ENCODE measurements at regions not wholly inside any gene's neighbourhood (a gene's known extent, or its start where the extent isn't known, plus 50 kb on each side); places are given as distances from the start of the nearest gene placed in this dataset.

DNA sequence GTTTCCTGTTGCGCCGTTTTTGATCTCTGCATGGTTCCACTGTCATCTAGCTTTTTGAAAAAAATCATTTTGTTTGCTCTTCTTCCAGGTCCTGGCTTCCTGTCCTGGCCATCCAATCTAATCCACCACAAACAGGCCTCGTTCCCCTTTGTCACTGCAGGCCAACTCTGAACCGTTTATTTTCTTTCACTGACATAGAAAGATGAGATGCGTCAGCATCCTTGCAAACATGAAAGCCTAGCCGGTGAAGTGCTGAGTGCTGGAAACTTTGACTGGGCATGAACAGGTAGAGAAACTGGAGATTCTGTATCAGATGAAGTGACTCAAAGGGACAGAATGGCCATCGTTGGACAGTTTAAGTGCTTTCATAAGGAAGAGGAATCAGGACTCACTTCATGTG is 1247.8 kb downstream of the TYW1 start:
- no peak for TF ChIP-seq CTCF (IDR thresholded peaks at IDR 0.05; ENCODE audit: low read depth, low read length)
- H3K4me3 ChIP-seq (ENCODE audit: low read depth, low read length): no peak overlapping the region

DNA sequence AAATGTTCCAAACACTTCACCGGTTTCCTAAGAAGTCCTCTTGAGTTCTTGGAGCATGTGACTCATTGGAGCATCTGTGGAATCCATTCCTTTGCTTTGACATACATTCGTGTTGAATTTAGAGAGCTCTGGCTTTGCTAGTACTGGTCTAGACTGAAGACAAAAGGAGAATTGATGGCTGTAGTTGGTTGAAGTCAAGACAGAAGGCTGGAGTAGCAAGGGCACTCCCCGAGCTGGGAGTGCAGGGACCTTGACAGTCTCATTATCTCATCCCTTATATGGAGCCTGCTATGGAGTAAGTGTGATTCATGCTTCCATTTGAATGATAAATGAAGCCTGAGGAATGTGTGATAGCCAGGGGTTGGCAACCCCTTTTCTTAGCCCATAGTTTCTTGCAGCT is 1249.1 kb downstream of the TYW1 start:
- no peak overlapping the region for H3K4me3 ChIP-seq (ENCODE audit: low read depth, low read length)
- TF ChIP-seq CTCF (IDR thresholded peaks at IDR 0.05; ENCODE audit: low read depth, low read length): no peak

DNA sequence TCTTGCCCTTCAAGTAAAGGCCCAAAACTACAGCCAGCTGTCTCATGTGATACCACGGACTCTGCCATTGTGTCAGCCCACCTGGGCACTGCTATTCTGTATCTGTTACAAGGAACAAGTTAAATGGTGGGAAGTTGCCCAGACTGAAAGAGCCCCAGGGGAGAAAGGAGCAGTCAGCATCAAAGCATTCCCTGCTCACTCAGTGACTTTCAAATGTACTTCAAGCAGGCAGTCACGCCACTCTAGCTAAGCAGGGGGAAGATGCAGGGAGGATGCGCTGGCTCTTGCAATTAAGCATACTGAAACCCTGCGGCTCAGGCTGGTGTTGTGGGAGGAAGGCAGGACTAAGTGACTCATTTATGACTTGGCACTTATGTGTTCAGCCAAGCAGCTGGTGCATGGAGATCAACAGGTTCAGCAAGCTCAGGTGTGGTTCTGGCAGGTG is 1249.6 kb downstream of the TYW1 start:
- no peak for TF ChIP-seq CTCF (IDR thresholded peaks at IDR 0.05; ENCODE audit: low read depth, low read length)
- H3K4me3 ChIP-seq (ENCODE audit: low read depth, low read length): no peak overlapping the region

DNA sequence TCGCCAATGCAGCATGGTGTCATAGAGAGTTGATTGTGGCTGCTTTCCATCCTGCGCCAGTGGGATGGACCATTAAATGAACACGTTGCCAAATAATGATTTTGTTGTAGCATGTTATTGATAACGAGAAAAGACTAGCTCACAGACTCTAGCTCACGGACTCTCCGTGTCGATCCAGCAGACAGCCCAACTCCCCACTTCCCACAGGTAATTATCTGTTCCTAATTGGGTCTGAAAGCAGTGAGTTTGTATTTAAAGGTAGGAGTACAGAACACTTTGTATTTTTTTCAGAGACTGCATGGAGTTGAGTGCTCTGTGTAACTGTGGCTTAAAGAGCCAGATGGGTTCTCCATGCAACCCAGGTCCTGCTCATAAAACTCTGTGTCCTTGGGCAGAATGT is 1250.5 kb downstream of the TYW1 start:
- H3K4me3 ChIP-seq (ENCODE audit: low read depth, low read length): no peak overlapping the region
- TF ChIP-seq CTCF (IDR thresholded peaks at IDR 0.05; ENCODE audit: low read depth, low read length): no peak

DNA sequence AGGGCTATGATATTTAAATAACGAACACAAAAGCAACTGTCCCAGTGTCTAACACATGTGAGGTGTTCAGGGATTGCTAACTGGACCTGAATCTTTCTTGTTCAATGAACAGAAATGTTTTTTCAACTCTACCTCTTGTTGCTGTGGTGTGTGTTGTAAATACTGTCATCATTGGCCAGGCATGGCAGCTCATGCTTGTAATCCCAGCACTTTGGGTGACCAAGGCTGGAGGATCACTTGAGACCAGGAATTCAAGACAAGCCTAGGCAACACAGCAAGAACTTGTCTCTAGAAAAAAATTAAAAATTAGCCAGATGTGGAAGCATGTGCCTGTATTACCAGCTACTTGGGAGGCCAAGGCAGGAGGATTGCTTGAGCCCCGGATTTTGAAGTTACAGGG is 1250.9 kb downstream of the TYW1 start:
- no peak overlapping the region for H3K4me3 ChIP-seq (ENCODE audit: low read depth, low read length)
- TF ChIP-seq CTCF (IDR thresholded peaks at IDR 0.05; ENCODE audit: low read depth, low read length): no peak

DNA sequence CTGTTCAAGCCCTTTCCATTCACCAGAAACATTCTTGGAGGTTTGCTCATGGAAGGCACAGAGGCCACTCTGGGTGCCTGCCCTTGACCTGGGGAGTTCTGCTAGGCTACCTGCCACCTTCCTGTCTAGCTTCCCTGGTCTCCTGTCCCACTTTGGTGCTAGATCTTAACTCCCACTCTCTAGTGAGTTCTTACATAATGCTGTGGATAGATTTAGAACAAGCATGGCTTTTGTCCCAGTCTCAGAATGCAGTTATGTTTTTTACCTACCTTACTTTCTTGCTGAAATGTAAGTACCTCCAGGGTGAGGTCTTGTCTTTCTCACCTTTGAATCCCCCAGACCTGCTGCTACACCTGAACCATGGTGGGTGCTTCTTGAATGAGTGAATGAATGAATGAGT is 1252.3 kb downstream of the TYW1 start:
- TF ChIP-seq CTCF (IDR thresholded peaks at IDR 0.05; ENCODE audit: low read depth, low read length): no peak
- H3K4me3 ChIP-seq (ENCODE audit: low read depth, low read length): no peak overlapping the region

GRCh38 chr7:68249611-68250010 is 1253.0 kb downstream of the TYW1 start:
- no peak for TF ChIP-seq CTCF (IDR thresholded peaks at IDR 0.05; ENCODE audit: low read depth, low read length)
- no peak overlapping the region for H3K4me3 ChIP-seq (ENCODE audit: low read depth, low read length)
